IMR-90 (cell line): ENCODE measurements at regions not wholly inside any gene's neighbourhood (a gene's known extent, or its start where the extent isn't known, plus 50 kb on each side); places are given as distances from the start of the nearest gene placed in this dataset.

Experiments used
- CTCF ChIP-seq: conservative IDR thresholded peaks from 2 replicates; pipeline ENCODE4 v1.5.1; 2012; ENCODE audit warnings: mild to moderate bottlenecking, low read depth, low read length, improper control_type of control experiment
- MAFK ChIP-seq: IDR thresholded peaks from 2 replicates; pipeline ENCODE4 v1.6.1; 2012; ENCODE audit warnings: low read depth, low read length, improper control_type of control experiment
- MAZ ChIP-seq: IDR thresholded peaks from 2 replicates; pipeline ENCODE4 v1.6.1; 2012; ENCODE audit warnings: low read depth, mild to moderate bottlenecking, low read length, improper control_type of control experiment, moderate library complexity, borderline replicate concordance
- POLR2A ChIP-seq: IDR thresholded peaks from 2 replicates; pipeline ENCODE4 v1.6.1; 2012; ENCODE audit warnings: mild to moderate bottlenecking, low read depth, low read length
- RCOR1 ChIP-seq: IDR thresholded peaks from 2 replicates; pipeline ENCODE4 v1.6.1; 2012; ENCODE audit warnings: mild to moderate bottlenecking, low read length, improper control_type of control experiment; ENCODE audit not compliant: insufficient replicate concordance
- SMC3 ChIP-seq: fragments of 150-350 bp; IDR thresholded peaks from 2 replicates; pipeline ENCODE4 v1.6.1; 2016; ENCODE audit warnings: low read depth, mild to moderate bottlenecking, antibody characterized with exemption, low read length, moderate library complexity
- TF ChIP-seq, protein P1 (sequence below): fragments of 150-350 bp; IDR thresholded peaks from 2 replicates; pipeline ENCODE4 v1.6.1; 2016; ENCODE audit warnings: low read depth, mild to moderate bottlenecking, low read length, moderate library complexity, borderline replicate concordance

GRCh38 chr4:171622729-171623128 lies 190.5 kb upstream of the GALNTL6 start:
- TF ChIP-seq CTCF: no peak
- TF ChIP-seq POLR2A: no peak
- TF ChIP-seq MAZ: no peak
- no peak for TF ChIP-seq RCOR1
- no peak for TF ChIP-seq MAFK
- TF ChIP-seq SMC3: no peak
- TF ChIP-seq, protein P1, sequence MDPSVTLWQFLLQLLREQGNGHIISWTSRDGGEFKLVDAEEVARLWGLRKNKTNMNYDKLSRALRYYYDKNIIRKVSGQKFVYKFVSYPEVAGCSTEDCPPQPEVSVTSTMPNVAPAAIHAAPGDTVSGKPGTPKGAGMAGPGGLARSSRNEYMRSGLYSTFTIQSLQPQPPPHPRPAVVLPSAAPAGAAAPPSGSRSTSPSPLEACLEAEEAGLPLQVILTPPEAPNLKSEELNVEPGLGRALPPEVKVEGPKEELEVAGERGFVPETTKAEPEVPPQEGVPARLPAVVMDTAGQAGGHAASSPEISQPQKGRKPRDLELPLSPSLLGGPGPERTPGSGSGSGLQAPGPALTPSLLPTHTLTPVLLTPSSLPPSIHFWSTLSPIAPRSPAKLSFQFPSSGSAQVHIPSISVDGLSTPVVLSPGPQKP: no peak
